Esophagus mucosa (tissue), 1 donor: ENCODE measurements at regions not wholly inside any gene's neighbourhood (a gene's known extent, or its start where the extent isn't known, plus 50 kb on each side); places are given as distances from the start of the nearest gene placed in this dataset.

Experiments used
- ATAC-seq: fragments of 200-7000 bp; cut with Tn5 transposase; one replicate; pipeline ENCODE4 v1.9.1; 2020
- donor health status: DM: yes; HTN: yes; CAD: no.

DNA sequence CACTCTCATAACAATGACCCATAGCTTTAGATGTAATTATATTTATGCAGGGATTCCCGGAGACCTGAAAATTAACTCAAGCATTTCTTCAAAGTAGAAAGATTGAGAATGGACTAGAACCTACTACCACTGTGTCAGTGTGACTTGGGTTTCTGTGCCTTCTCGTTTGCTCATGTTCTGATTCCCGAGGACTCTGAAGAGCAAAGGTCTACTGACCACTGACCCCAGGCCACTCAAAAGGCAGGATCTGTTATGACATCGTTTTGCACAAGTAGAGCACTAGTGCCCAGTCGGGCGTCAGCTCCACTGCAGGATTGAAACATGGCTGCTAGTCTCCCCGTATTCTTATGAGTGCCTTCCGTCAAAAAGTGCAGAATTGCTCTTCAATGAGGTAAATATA is 53.8 kb upstream of the DHRS4 start:
- no peak for ATAC-seq

DNA sequence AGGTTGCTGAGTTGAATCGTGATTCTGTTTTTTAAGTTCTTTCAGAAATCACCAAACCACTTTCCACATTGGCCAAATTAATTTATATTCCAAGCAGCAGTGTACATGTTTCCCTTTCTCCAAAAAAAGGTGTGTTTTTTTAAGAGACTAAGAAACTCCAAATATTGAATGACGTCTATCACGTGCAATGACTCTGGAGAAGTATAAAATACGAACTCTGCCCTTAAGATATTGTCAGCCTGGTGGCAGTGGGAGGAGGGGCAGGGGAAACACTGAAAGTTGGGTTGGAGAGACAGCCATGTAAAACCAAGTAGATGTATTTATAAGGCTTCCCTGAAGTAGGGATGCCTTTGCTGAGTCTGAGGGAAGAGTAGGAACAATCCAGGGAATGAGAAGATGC is 50.1 kb upstream of the DHRS4 start:
- no peak for ATAC-seq
